ENCODE measurements at regions not wholly inside any gene's neighbourhood (a gene's known extent, or its start where the extent isn't known, plus 50 kb on each side); places are given as distances from the start of the nearest gene placed in this dataset.

- Mint-ChIP-seq H3K9me3 (peaks cover 10% of the 10 kb centered on the region), H3K27ac (no peak overlapping the region), H3K27me3 (no peaks in the 10 kb centered on the region), H3K4me3 (no peak overlapping the region), H3K4me1 (ENCODE audit: low read depth) (peaks cover 17% of the 10 kb centered on the region), H3K36me3 (peaks cover 1% of the 10 kb centered on the region)
- POLR2A ChIA-PET: no interaction called here
- no peak for DNase-seq
- CTCF ChIA-PET: no interaction called here
- intact Hi-C loops (cut with micrococcal nuclease): loop anchor here (5.0 to 10.0 kb wide), 2 partner anchors 312 to 670 kb away; no protein-coding TSS in a partner anchor
Observed at GRCh38 chr3:31444220-31445142, 88.2 kb upstream of the STT3B start.

- H3K27me3 Mint-ChIP-seq: no peaks in the 10 kb centered on the region
- ChIA-PET CTCF (interaction anchor here (0.9 kb wide), 1 partner anchor 9 kb away, joined by 3 read pairs; no protein-coding TSS in a partner anchor), POLR2A (no interaction called here)
- H3K27ac Mint-ChIP-seq: no peak overlapping the region
- intact Hi-C loops (cut with micrococcal nuclease): loop anchor here (5.0 to 10.0 kb wide), 2 partner anchors 313 to 671 kb away; no protein-coding TSS in a partner anchor
- peaks cover 23% of the 10 kb centered on the region for H3K4me1 Mint-ChIP-seq (ENCODE audit: low read depth)
- H3K9me3 Mint-ChIP-seq: peaks cover 10% of the 10 kb centered on the region
- H3K36me3 Mint-ChIP-seq: peaks cover 1% of the 10 kb centered on the region
- no peak overlapping the region for H3K4me3 Mint-ChIP-seq
- DNase-seq: no peak
Observed at GRCh38 chr3:31445701-31446100, 87.0 kb upstream of the STT3B start.

- peak overlapping the region; percentile 23 for H3K27ac Mint-ChIP-seq
- peaks cover 21% of the 10 kb centered on the region for H3K4me1 Mint-ChIP-seq (ENCODE audit: low read depth)
- no peaks in the 10 kb centered on the region for H3K27me3 Mint-ChIP-seq
- H3K36me3 Mint-ChIP-seq: peaks cover 3% of the 10 kb centered on the region
- DNase-seq: peak; percentile 55
- H3K4me3 Mint-ChIP-seq: no peak overlapping the region
- CTCF ChIA-PET: interaction anchor here (1.1 kb wide), 2 partner anchors 12 to 20 kb away, joined by 3 to 5 read pairs; no protein-coding TSS in a partner anchor
- peaks cover 13% of the 10 kb centered on the region for H3K9me3 Mint-ChIP-seq
- POLR2A ChIA-PET: no interaction called here
- intact Hi-C loops (cut with micrococcal nuclease): loop anchor here (5.0 to 10.0 kb wide), 2 partner anchors 316 to 673 kb away; no protein-coding TSS in a partner anchor
Observed at GRCh38 chr3:31448035-31448881, 84.5 kb upstream of the STT3B start.

GRCh38 chr3:31448882-31449243, 83.9 kb upstream of the STT3B start:
- no peak for DNase-seq
- Mint-ChIP-seq H3K4me1 (ENCODE audit: low read depth) (peaks cover 15% of the 10 kb centered on the region), H3K9me3 (peaks cover 13% of the 10 kb centered on the region), H3K27me3 (no peaks in the 10 kb centered on the region), H3K36me3 (peaks cover 3% of the 10 kb centered on the region), H3K27ac (peak overlapping the region; percentile 23), H3K4me3 (no peak overlapping the region)
- POLR2A ChIA-PET: no interaction called here
- intact Hi-C loops (cut with micrococcal nuclease): loop anchor here (5.0 to 10.0 kb wide), 2 partner anchors 317 to 674 kb away; no protein-coding TSS in a partner anchor
- CTCF ChIA-PET: interaction anchor here (1.1 to 2.7 kb wide), 2 partner anchors 13 to 19 kb away, joined by 3 to 7 read pairs; no protein-coding TSS in a partner anchor

DNA sequence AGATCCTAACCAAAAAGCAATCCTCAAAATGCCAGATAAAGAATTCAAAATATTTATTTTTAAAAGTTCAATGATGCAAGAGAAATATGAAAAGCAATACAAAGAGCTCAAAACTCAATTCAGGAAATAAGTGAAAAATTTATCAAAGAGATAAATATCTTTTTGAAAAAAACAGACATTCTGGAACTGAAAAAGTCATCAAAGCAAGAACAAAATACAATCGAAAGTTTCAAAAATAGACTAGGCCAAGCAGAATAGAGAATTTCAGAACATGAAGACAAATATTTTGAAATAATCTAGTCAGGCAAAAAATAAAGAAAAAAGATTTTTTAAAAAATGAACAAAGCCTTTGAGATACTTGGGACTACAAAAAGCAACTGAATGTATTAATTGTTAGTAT, 83.4 kb upstream of the STT3B start:
- Mint-ChIP-seq H3K4me1 (ENCODE audit: low read depth) (peaks cover 14% of the 10 kb centered on the region), H3K27me3 (no peaks in the 10 kb centered on the region), H3K9me3 (peaks cover 13% of the 10 kb centered on the region), H3K36me3 (peaks cover 3% of the 10 kb centered on the region), H3K4me3 (no peak overlapping the region), H3K27ac (no peak overlapping the region)
- intact Hi-C loops (cut with micrococcal nuclease): loop anchor here (5.0 to 10.0 kb wide), 2 partner anchors 317 to 675 kb away; no protein-coding TSS in a partner anchor
- no peak for DNase-seq
- ChIA-PET CTCF (interaction anchor here (2.7 kb wide), 1 partner anchor 13 kb away, joined by 7 read pairs; no protein-coding TSS in a partner anchor), POLR2A (no interaction called here)

- Mint-ChIP-seq H3K27me3 (no peaks in the 10 kb centered on the region), H3K9me3 (peaks cover 13% of the 10 kb centered on the region), H3K4me3 (no peak overlapping the region), H3K4me1 (ENCODE audit: low read depth) (peaks cover 14% of the 10 kb centered on the region), H3K36me3 (peaks cover 3% of the 10 kb centered on the region), H3K27ac (no peak overlapping the region)
- ChIA-PET POLR2A (no interaction called here), CTCF (interaction anchor here (2.7 kb wide), 1 partner anchor 12 kb away, joined by 7 read pairs; no protein-coding TSS in a partner anchor)
- intact Hi-C loops (cut with micrococcal nuclease): no loop called here
- DNase-seq: no peak
Observed at GRCh38 chr3:31450345-31450744, 82.4 kb upstream of the STT3B start.

GRCh38 chr3:31452495-31453106, 80.1 kb upstream of the STT3B start:
- ChIA-PET POLR2A (no interaction called here), CTCF (no interaction called here)
- peaks cover 3% of the 10 kb centered on the region for H3K36me3 Mint-ChIP-seq
- no peak overlapping the region for H3K27ac Mint-ChIP-seq
- peaks cover 14% of the 10 kb centered on the region for H3K4me1 Mint-ChIP-seq (ENCODE audit: low read depth)
- DNase-seq: no peak
- intact Hi-C loops (cut with micrococcal nuclease): no loop called here
- no peaks in the 10 kb centered on the region for H3K27me3 Mint-ChIP-seq
- H3K9me3 Mint-ChIP-seq: peaks cover 13% of the 10 kb centered on the region
- no peak overlapping the region for H3K4me3 Mint-ChIP-seq

- no peak overlapping the region for H3K27ac Mint-ChIP-seq
- CTCF ChIA-PET: no interaction called here
- H3K4me3 Mint-ChIP-seq: no peak overlapping the region
- H3K9me3 Mint-ChIP-seq: peaks cover 13% of the 10 kb centered on the region
- DNase-seq: no peak
- intact Hi-C loops (cut with micrococcal nuclease): no loop called here
- peaks cover 12% of the 10 kb centered on the region for H3K4me1 Mint-ChIP-seq (ENCODE audit: low read depth)
- H3K27me3 Mint-ChIP-seq: no peaks in the 10 kb centered on the region
- H3K36me3 Mint-ChIP-seq: peaks cover 3% of the 10 kb centered on the region
- POLR2A ChIA-PET: no interaction called here
Observed at GRCh38 chr3:31453430-31453829, 79.3 kb upstream of the STT3B start.

- ChIA-PET CTCF (interaction anchor here (0.6 kb wide), 1 partner anchor 54 kb away, joined by 4 read pairs; no protein-coding TSS in a partner anchor), POLR2A (no interaction called here)
- peaks cover 2% of the 10 kb centered on the region for H3K4me1 Mint-ChIP-seq (ENCODE audit: low read depth)
- peaks cover 3% of the 10 kb centered on the region for H3K9me3 Mint-ChIP-seq
- H3K36me3 Mint-ChIP-seq: peaks cover 2% of the 10 kb centered on the region
- no peak overlapping the region for H3K27ac Mint-ChIP-seq
- H3K4me3 Mint-ChIP-seq: no peak overlapping the region
- H3K27me3 Mint-ChIP-seq: no peaks in the 10 kb centered on the region
- intact Hi-C loops (cut with micrococcal nuclease): no loop called here
- no peak for DNase-seq
Observed at GRCh38 chr3:31455524-31455923, 77.2 kb upstream of the STT3B start.

DNA sequence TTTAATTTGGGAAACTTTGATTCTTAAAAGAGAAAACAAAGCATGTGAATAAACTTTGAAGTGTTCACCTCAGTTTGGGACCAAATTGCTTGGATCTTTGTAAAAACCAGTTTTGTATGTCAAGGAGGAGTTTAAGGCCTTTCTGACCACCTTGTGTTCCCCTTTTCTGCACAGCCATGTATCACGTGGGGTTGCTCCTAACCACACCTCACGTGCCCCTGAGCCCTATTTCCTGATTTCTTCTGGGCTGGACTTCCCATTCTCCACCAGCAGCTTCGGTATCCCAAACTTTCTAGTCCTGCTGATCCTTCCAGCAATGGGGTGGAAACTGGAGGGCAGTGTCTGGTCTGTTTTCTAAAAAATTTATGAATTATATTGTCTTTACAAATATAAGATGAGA, 76.4 kb upstream of the STT3B start:
- ChIA-PET CTCF (no interaction called here), POLR2A (no interaction called here)
- no peak overlapping the region for H3K27ac Mint-ChIP-seq
- H3K9me3 Mint-ChIP-seq: peaks cover 3% of the 10 kb centered on the region
- intact Hi-C loops (cut with micrococcal nuclease): no loop called here
- peaks cover 10% of the 10 kb centered on the region for H3K4me1 Mint-ChIP-seq (ENCODE audit: low read depth)
- peaks cover 2% of the 10 kb centered on the region for H3K36me3 Mint-ChIP-seq
- H3K27me3 Mint-ChIP-seq: no peaks in the 10 kb centered on the region
- no peak for DNase-seq
- no peak overlapping the region for H3K4me3 Mint-ChIP-seq

- H3K27ac Mint-ChIP-seq: no peak overlapping the region
- POLR2A ChIA-PET: interaction anchor here (1.2 kb wide), 1 partner anchor 72 kb away, joined by 3 read pairs; the partner anchor contains the start of gene STT3B
- no peak for DNase-seq
- H3K4me3 Mint-ChIP-seq: no peak overlapping the region
- H3K9me3 Mint-ChIP-seq: no peaks in the 10 kb centered on the region
- intact Hi-C loops (cut with micrococcal nuclease): loop anchor here (5.0 kb wide), 4 partner anchors 46 to 296 kb away; no protein-coding TSS in a partner anchor
- H3K36me3 Mint-ChIP-seq: no peaks in the 10 kb centered on the region
- CTCF ChIA-PET: interaction anchor here (2.2 kb wide), 1 partner anchor 11 kb away, joined by 7 read pairs; no protein-coding TSS in a partner anchor
- no peaks in the 10 kb centered on the region for H3K27me3 Mint-ChIP-seq
- peaks cover 55% of the 10 kb centered on the region for H3K4me1 Mint-ChIP-seq (ENCODE audit: low read depth)
Observed at GRCh38 chr3:31461426-31461825, 71.3 kb upstream of the STT3B start.
